Panc1 (cell line): ENCODE measurements at regions not wholly inside any gene's neighbourhood (a gene's known extent, or its start where the extent isn't known, plus 50 kb on each side); places are given as distances from the start of the nearest gene placed in this dataset.

Experiments
- POLR2AphosphoS5 ChIP-seq: IDR thresholded peaks from 2 replicates; pipeline ENCODE4 v1.6.1; 2012; ENCODE audit warnings: mild to moderate bottlenecking, low read depth, low read length, moderate library complexity
- SIN3A ChIP-seq: IDR thresholded peaks from 2 replicates; pipeline ENCODE4 v1.6.1; 2012; ENCODE audit warnings: low read depth, mild to moderate bottlenecking, low read length, moderate library complexity, borderline replicate concordance; ENCODE audit not compliant: insufficient read depth
- TCF7L2 ChIP-seq: IDR thresholded peaks from 2 replicates; pipeline ENCODE4 v1.6.1; 2011; ENCODE audit warnings: mild to moderate bottlenecking, low read depth, low read length, inconsistent platforms
- TF ChIP-seq, protein P1 (sequence below): fragments of 450-650 bp; IDR thresholded peaks from 2 replicates; pipeline ENCODE4 v1.5.1; 2017; ENCODE audit warnings: mild to moderate bottlenecking
- TF ChIP-seq, protein P2 (sequence below), 2 experiments: IDR thresholded peaks; 2 replicates each; pipeline ENCODE4 v1.6.1; 2011 to 2012; ENCODE audit warnings: low read depth in 2 of 2, control low read depth in 1 of 2, low read length in 1 of 2, mild to moderate bottlenecking in 1 of 2, moderate library complexity in 1 of 2; ENCODE audit not compliant: insufficient read depth in 1 of 2

DNA sequence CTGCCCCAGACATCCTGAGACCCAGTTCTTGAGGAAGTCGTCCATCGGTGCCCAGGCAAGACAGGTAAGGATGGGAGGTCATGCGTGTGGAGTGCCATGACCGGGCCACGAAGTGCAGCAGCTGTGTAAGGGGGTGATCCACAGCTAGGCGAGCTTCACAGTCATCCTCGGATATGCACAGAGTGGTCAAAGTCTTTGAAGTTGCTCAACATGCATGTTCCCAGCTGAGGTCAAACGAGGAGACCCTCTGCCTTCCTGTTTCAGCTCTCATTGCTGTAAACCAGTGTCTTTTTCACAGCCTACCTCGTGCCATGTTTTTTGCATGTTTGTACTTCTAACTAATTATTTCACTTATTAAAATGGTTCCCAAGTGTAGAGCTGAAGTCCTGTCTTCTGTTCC lies 109.9 kb upstream of the TBL1X start:
- TF ChIP-seq POLR2AphosphoS5 (no peak), SIN3A (no peak), TCF7L2 (no peak)
- TF ChIP-seq, protein P1, sequence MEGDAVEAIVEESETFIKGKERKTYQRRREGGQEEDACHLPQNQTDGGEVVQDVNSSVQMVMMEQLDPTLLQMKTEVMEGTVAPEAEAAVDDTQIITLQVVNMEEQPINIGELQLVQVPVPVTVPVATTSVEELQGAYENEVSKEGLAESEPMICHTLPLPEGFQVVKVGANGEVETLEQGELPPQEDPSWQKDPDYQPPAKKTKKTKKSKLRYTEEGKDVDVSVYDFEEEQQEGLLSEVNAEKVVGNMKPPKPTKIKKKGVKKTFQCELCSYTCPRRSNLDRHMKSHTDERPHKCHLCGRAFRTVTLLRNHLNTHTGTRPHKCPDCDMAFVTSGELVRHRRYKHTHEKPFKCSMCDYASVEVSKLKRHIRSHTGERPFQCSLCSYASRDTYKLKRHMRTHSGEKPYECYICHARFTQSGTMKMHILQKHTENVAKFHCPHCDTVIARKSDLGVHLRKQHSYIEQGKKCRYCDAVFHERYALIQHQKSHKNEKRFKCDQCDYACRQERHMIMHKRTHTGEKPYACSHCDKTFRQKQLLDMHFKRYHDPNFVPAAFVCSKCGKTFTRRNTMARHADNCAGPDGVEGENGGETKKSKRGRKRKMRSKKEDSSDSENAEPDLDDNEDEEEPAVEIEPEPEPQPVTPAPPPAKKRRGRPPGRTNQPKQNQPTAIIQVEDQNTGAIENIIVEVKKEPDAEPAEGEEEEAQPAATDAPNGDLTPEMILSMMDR = no peak
- TF ChIP-seq, protein P2, sequence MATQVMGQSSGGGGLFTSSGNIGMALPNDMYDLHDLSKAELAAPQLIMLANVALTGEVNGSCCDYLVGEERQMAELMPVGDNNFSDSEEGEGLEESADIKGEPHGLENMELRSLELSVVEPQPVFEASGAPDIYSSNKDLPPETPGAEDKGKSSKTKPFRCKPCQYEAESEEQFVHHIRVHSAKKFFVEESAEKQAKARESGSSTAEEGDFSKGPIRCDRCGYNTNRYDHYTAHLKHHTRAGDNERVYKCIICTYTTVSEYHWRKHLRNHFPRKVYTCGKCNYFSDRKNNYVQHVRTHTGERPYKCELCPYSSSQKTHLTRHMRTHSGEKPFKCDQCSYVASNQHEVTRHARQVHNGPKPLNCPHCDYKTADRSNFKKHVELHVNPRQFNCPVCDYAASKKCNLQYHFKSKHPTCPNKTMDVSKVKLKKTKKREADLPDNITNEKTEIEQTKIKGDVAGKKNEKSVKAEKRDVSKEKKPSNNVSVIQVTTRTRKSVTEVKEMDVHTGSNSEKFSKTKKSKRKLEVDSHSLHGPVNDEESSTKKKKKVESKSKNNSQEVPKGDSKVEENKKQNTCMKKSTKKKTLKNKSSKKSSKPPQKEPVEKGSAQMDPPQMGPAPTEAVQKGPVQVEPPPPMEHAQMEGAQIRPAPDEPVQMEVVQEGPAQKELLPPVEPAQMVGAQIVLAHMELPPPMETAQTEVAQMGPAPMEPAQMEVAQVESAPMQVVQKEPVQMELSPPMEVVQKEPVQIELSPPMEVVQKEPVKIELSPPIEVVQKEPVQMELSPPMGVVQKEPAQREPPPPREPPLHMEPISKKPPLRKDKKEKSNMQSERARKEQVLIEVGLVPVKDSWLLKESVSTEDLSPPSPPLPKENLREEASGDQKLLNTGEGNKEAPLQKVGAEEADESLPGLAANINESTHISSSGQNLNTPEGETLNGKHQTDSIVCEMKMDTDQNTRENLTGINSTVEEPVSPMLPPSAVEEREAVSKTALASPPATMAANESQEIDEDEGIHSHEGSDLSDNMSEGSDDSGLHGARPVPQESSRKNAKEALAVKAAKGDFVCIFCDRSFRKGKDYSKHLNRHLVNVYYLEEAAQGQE (IDR thresholded peaks at IDR 0.05; ENCODE audit: insufficient read depth in 1 of 2, low read depth in 2 of 2, low read length in 1 of 2) = no peak
